ENCODE measurements at regions not wholly inside any gene's neighbourhood (a gene's known extent, or its start where the extent isn't known, plus 50 kb on each side); places are given as distances from the start of the nearest gene placed in this dataset.

DNA sequence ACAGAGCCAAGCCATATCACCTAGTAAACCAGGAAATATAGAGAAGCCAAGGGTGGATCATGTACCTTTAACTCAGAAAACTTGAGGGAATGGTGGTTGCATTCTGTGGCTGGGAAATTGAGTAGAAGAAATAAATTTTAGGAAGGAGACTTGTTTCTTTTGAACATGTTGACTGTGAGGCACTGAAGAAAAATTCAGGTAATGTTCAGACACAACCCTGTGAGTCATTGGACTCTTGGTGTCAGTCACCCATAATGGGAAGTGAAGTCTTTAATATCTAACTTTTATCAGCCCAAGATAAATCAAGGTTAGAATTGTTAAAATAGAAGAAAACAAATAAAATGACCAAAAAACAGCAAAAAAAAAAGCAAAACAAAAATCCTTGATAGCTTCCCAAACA, 98.8 kb upstream of the GRIK2 start:
- TF ChIP-seq FOXA1 (IDR thresholded peaks at IDR 0.05) (no peak), JUND (IDR thresholded peaks at IDR 0.05) (no peak), HNF4G (IDR thresholded peaks at IDR 0.05) (no peak)
- TF ChIP-seq, protein P1, sequence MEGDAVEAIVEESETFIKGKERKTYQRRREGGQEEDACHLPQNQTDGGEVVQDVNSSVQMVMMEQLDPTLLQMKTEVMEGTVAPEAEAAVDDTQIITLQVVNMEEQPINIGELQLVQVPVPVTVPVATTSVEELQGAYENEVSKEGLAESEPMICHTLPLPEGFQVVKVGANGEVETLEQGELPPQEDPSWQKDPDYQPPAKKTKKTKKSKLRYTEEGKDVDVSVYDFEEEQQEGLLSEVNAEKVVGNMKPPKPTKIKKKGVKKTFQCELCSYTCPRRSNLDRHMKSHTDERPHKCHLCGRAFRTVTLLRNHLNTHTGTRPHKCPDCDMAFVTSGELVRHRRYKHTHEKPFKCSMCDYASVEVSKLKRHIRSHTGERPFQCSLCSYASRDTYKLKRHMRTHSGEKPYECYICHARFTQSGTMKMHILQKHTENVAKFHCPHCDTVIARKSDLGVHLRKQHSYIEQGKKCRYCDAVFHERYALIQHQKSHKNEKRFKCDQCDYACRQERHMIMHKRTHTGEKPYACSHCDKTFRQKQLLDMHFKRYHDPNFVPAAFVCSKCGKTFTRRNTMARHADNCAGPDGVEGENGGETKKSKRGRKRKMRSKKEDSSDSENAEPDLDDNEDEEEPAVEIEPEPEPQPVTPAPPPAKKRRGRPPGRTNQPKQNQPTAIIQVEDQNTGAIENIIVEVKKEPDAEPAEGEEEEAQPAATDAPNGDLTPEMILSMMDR (IDR thresholded peaks at IDR 0.05; ENCODE audit: low read depth, low read length, missing input control): no peak
